Hepatocyte (in vitro differentiated cells): ENCODE measurements at regions not wholly inside any gene's neighbourhood (a gene's known extent, or its start where the extent isn't known, plus 50 kb on each side); places are given as distances from the start of the nearest gene placed in this dataset.

Experiments used
- CTCF ChIP-seq: fragments of 200-600 bp; sonication (generic); IDR thresholded peaks from 2 replicates; pipeline ENCODE4 v1.5.1; 2016; ENCODE audit warnings: antibody characterized with exemption, mild to moderate bottlenecking; ENCODE audit not compliant: poor library complexity
- EZH2 ChIP-seq: fragments of 200-600 bp; sonication (generic); IDR thresholded peaks from 2 replicates; pipeline ENCODE4 v1.6.1; 2016; ENCODE audit warnings: antibody characterized with exemption, mild to moderate bottlenecking, borderline replicate concordance

- TF ChIP-seq CTCF (no peak), EZH2 (peak; percentile 2)
Measured at GRCh38 chr6:41469156-41470028, 76.8 kb upstream of the FOXP4 start.
